ENCODE measurements at regions not wholly inside any gene's neighbourhood (a gene's known extent, or its start where the extent isn't known, plus 50 kb on each side); places are given as distances from the start of the nearest gene placed in this dataset.

GRCh38 chr5:100252037-100252436 is 283.1 kb upstream of the FAM174A start:
- TF ChIP-seq EZH2phosphoT487 (IDR thresholded peaks at IDR 0.05; ENCODE audit: borderline replicate concordance, low read depth, low read length): no peak
- TF ChIP-seq, protein P1, sequence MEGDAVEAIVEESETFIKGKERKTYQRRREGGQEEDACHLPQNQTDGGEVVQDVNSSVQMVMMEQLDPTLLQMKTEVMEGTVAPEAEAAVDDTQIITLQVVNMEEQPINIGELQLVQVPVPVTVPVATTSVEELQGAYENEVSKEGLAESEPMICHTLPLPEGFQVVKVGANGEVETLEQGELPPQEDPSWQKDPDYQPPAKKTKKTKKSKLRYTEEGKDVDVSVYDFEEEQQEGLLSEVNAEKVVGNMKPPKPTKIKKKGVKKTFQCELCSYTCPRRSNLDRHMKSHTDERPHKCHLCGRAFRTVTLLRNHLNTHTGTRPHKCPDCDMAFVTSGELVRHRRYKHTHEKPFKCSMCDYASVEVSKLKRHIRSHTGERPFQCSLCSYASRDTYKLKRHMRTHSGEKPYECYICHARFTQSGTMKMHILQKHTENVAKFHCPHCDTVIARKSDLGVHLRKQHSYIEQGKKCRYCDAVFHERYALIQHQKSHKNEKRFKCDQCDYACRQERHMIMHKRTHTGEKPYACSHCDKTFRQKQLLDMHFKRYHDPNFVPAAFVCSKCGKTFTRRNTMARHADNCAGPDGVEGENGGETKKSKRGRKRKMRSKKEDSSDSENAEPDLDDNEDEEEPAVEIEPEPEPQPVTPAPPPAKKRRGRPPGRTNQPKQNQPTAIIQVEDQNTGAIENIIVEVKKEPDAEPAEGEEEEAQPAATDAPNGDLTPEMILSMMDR (conservative IDR thresholded peaks at IDR 0.05; ENCODE audit: low read length): no peak
- BruUV-seq (replicated peaks): no TSS peak
- DNase-seq (ENCODE audit: low spot score): no peak
- no peak overlapping the region for H3K4me3 ChIP-seq (ENCODE audit: low read depth, low read length, poor library complexity, severe bottlenecking)
- H3K4me1 ChIP-seq (ENCODE audit: insufficient read depth, low read length, poor library complexity, severe bottlenecking): no peaks in the 10 kb centered on the region
- no peaks in the 10 kb centered on the region for H3K9me3 ChIP-seq (ENCODE audit: low read length)
- H3K27ac ChIP-seq (ENCODE audit: low read depth, low read length, poor library complexity, severe bottlenecking): no peak overlapping the region
- no peak overlapping the region for H3K4me2 ChIP-seq (ENCODE audit: low read length)
- H3K9me2 ChIP-seq (ENCODE audit: insufficient read depth, low read length): no peaks in the 10 kb centered on the region
- POLR2A ChIA-PET: no interaction called here
- CTCF ChIA-PET (ENCODE audit: unreplicated experiment): no interaction called here
- no peaks in the 10 kb centered on the region for H3K36me3 ChIP-seq (ENCODE audit: insufficient read depth, low read length)
- intact Hi-C loops (cut with micrococcal nuclease; ENCODE audit: unreplicated experiment): no loop called here
- H2AFZ ChIP-seq (ENCODE audit: low read length): no peak overlapping the region
- no peaks in the 10 kb centered on the region for H4K20me1 ChIP-seq (ENCODE audit: insufficient read depth, low read length)
- no peaks in the 10 kb centered on the region for H3K79me2 ChIP-seq (ENCODE audit: insufficient read depth, low read depth, low read length)

DNA sequence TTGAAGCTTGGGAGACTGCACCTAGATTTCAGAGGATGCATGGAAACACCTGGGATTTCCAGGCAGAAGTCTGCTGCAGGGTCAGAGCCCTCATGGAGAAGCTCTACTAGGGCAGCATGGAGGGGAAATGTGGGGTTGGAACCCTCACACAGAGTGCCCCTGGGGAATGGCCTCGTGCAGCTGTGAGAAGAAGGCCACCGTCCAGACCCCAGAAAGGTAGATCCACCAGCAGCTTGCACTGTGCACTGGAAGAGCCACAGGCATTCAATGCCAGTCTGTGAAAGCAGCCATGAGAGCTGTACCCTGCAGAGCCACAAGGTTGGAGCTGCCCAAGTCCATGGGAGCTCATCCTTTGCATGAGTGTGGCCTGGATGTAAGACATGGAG is 285.3 kb upstream of the FAM174A start:
- Histone ChIP-seq H3K9me2 (ENCODE audit: insufficient read depth, low read length) (no peaks in the 10 kb centered on the region), H3K79me2 (ENCODE audit: insufficient read depth, low read depth, low read length) (no peaks in the 10 kb centered on the region), H3K4me2 (ENCODE audit: low read length) (no peak overlapping the region), H4K20me1 (ENCODE audit: insufficient read depth, low read length) (no peaks in the 10 kb centered on the region), H3K36me3 (ENCODE audit: insufficient read depth, low read length) (no peaks in the 10 kb centered on the region), H3K9me3 (ENCODE audit: low read length) (no peaks in the 10 kb centered on the region), H3K27ac (ENCODE audit: low read depth, low read length, poor library complexity, severe bottlenecking) (no peak overlapping the region), H2AFZ (ENCODE audit: low read length) (no peak overlapping the region), H3K4me1 (ENCODE audit: insufficient read depth, low read length, poor library complexity, severe bottlenecking) (no peaks in the 10 kb centered on the region), H3K4me3 (ENCODE audit: low read depth, low read length, poor library complexity, severe bottlenecking) (no peak overlapping the region)
- POLR2A ChIA-PET: no interaction called here
- intact Hi-C loops (cut with micrococcal nuclease; ENCODE audit: unreplicated experiment): no loop called here
- DNase-seq (ENCODE audit: low spot score): no peak
- no peak for TF ChIP-seq EZH2phosphoT487 (IDR thresholded peaks at IDR 0.05; ENCODE audit: borderline replicate concordance, low read depth, low read length)
- TF ChIP-seq, protein P1 (conservative IDR thresholded peaks at IDR 0.05; ENCODE audit: low read length): no peak
- CTCF ChIA-PET (ENCODE audit: unreplicated experiment): no interaction called here
- no TSS peak for BruUV-seq (replicated peaks)

DNA sequence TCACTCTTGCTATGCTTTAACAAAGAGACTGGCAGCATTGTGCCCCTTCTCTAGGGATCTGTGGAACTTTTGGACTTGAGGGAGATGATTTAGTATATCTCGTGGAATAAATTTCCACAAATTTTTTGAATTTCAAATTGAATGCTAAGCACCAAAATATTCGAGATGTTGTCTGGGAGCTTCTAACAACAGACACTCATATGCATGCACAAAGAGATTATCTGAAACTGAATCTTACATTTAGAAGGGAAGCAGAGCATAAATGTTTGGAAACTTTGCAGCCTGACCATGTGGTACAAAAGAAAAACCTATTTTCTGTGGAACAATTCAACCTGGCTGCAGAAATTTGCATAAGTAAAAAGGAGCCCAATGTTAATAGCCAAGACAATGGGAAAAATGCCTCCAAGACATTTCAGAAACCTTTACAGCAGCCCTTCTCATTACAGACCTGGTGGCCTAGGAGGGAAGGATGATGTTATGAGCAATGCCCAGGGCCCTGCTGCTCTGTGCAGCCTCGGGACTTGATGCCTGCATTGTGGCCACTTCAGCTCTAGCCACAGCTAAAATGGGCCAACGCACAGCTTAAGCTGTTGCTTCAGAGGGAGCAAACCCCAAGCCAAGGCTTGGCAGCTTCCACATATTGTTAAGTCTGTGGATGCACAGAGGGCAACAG is 285.8 kb upstream of the FAM174A start:
- no peak overlapping the region for H3K27ac ChIP-seq (ENCODE audit: low read depth, low read length, poor library complexity, severe bottlenecking)
- no peaks in the 10 kb centered on the region for H3K4me1 ChIP-seq (ENCODE audit: insufficient read depth, low read length, poor library complexity, severe bottlenecking)
- BruUV-seq (replicated peaks): no TSS peak
- no peak overlapping the region for H2AFZ ChIP-seq (ENCODE audit: low read length)
- no peaks in the 10 kb centered on the region for H4K20me1 ChIP-seq (ENCODE audit: insufficient read depth, low read length)
- intact Hi-C loops (cut with micrococcal nuclease; ENCODE audit: unreplicated experiment): no loop called here
- no peak for TF ChIP-seq EZH2phosphoT487 (IDR thresholded peaks at IDR 0.05; ENCODE audit: borderline replicate concordance, low read depth, low read length)
- TF ChIP-seq, protein P1 (conservative IDR thresholded peaks at IDR 0.05; ENCODE audit: low read length): no peak
- no peak for DNase-seq (ENCODE audit: low spot score)
- POLR2A ChIA-PET: no interaction called here
- H3K9me2 ChIP-seq (ENCODE audit: insufficient read depth, low read length): no peaks in the 10 kb centered on the region
- H3K4me3 ChIP-seq (ENCODE audit: low read depth, low read length, poor library complexity, severe bottlenecking): no peak overlapping the region
- CTCF ChIA-PET (ENCODE audit: unreplicated experiment): no interaction called here
- H3K79me2 ChIP-seq (ENCODE audit: insufficient read depth, low read depth, low read length): no peaks in the 10 kb centered on the region
- no peak overlapping the region for H3K4me2 ChIP-seq (ENCODE audit: low read length)
- H3K9me3 ChIP-seq (ENCODE audit: low read length): no peaks in the 10 kb centered on the region
- H3K36me3 ChIP-seq (ENCODE audit: insufficient read depth, low read length): no peaks in the 10 kb centered on the region
